WERI-Rb-1 (cell line): ENCODE measurements at regions not wholly inside any gene's neighbourhood (a gene's known extent, or its start where the extent isn't known, plus 50 kb on each side); places are given as distances from the start of the nearest gene placed in this dataset.

Experiments
- DNase-seq: peaks from one replicate; pipeline ENCODE4 v3.0.0-alpha.2; 2020
- H3K27ac ChIP-seq: fragments of 250-450 bp; sonication (Bioruptor Pico); 2 replicates; pipeline ENCODE4 v1.5.1; 2020; ENCODE audit warnings: mild to moderate bottlenecking, moderate library complexity
- H3K27me3 ChIP-seq: fragments of 250-450 bp; sonication (Bioruptor Pico); 2 replicates; pipeline ENCODE4 v1.5.1; 2021; ENCODE audit warnings: mild to moderate bottlenecking, low read depth, moderate library complexity; ENCODE audit not compliant: insufficient read depth, severe bottlenecking
- H3K36me3 ChIP-seq: fragments of 250-450 bp; sonication (Bioruptor Pico); 2 replicates; pipeline ENCODE4 v1.5.1; 2020; ENCODE audit warnings: mild to moderate bottlenecking, moderate library complexity
- H3K4me3 ChIP-seq: 2 replicates; pipeline ENCODE4 v1.5.1; 2011; ENCODE audit warnings: low read depth, mild to moderate bottlenecking, control low read depth, low read length
- H3K9me3 ChIP-seq: fragments of 250-450 bp; sonication (Bioruptor Pico); 2 replicates; pipeline ENCODE4 v1.5.1; 2021; ENCODE audit warnings: mild to moderate bottlenecking, moderate library complexity; ENCODE audit not compliant: severe bottlenecking
- TF ChIP-seq, protein P1 (sequence below): IDR thresholded peaks from 2 replicates; pipeline ENCODE4 v1.5.1; 2011; ENCODE audit warnings: low read depth, mild to moderate bottlenecking, control low read depth, inconsistent platforms, low read length

DNA sequence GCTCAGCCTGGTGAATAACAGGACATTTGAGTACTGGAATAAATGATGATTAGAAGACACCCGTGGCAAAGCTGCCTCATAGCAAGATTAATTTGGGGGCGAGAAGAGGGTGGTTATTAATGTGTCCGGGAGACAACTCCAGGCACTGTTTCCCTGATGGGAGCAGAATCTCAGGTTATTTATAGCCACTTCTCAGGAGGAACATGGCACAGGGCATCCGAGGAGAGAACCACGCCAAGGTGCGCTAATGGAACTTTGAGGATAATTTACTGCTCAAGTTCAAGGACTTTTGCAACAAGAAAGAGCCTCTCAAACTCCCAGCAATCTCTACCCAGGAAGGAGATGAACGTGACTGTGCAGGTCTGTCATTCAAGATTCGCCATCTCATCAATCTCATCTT, 362.5 kb upstream of the ERCC4 start:
- Histone ChIP-seq H3K27me3 (peaks cover 30% of the 10 kb centered on the region), H3K9me3 (no peaks in the 10 kb centered on the region), H3K36me3 (no peaks in the 10 kb centered on the region), H3K27ac (no peak overlapping the region), H3K4me3 (no peak overlapping the region)
- no peak for DNase-seq
- TF ChIP-seq, protein P1, sequence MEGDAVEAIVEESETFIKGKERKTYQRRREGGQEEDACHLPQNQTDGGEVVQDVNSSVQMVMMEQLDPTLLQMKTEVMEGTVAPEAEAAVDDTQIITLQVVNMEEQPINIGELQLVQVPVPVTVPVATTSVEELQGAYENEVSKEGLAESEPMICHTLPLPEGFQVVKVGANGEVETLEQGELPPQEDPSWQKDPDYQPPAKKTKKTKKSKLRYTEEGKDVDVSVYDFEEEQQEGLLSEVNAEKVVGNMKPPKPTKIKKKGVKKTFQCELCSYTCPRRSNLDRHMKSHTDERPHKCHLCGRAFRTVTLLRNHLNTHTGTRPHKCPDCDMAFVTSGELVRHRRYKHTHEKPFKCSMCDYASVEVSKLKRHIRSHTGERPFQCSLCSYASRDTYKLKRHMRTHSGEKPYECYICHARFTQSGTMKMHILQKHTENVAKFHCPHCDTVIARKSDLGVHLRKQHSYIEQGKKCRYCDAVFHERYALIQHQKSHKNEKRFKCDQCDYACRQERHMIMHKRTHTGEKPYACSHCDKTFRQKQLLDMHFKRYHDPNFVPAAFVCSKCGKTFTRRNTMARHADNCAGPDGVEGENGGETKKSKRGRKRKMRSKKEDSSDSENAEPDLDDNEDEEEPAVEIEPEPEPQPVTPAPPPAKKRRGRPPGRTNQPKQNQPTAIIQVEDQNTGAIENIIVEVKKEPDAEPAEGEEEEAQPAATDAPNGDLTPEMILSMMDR, result no peak

DNA sequence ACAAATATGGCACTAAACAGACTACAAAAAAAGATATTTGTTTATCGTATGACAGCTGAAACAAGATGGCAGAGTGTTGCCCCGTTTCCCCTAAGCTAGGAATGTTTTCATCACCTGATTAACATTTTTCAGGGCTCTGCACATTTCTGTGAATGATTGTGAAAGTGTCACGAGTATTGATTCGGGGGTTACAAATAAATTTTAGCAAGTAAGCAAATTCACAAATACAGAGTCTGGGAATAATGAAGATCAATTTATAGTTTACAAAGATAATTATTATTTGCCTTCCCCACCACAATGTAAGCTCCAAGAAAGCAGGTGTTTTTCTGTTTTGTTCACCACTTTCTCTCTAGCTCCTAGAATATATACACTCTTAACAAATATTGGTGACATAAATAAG, 361.2 kb upstream of the ERCC4 start:
- Histone ChIP-seq H3K36me3 (no peaks in the 10 kb centered on the region), H3K27me3 (peaks cover 35% of the 10 kb centered on the region), H3K4me3 (no peak overlapping the region), H3K27ac (no peak overlapping the region), H3K9me3 (no peaks in the 10 kb centered on the region)
- DNase-seq, result no peak
- TF ChIP-seq, protein P1, result no peak

DNA sequence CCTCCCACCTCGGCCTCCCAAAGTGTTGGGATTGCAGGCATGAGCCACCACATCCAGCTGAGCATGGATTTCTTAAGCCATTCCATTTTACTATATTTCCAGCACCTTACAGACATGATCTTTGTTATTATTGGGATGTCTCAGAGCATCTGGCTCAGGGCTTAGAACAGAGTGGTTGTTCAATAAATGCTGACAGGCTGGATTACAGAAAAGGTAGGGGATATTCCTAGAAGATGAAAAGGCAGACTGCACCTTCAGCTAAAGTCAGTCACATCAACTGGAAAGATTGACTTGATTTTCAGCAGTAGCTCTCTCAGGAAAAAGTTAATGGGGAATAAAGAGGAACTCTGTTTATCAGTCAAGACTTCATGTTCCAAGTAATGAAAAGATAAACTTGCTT, 360.3 kb upstream of the ERCC4 start:
- Histone ChIP-seq H3K4me3 (no peak overlapping the region), H3K9me3 (no peaks in the 10 kb centered on the region), H3K36me3 (no peaks in the 10 kb centered on the region), H3K27ac (no peak overlapping the region), H3K27me3 (peaks cover 35% of the 10 kb centered on the region)
- no peak for DNase-seq
- TF ChIP-seq, protein P1, result no peak

DNA sequence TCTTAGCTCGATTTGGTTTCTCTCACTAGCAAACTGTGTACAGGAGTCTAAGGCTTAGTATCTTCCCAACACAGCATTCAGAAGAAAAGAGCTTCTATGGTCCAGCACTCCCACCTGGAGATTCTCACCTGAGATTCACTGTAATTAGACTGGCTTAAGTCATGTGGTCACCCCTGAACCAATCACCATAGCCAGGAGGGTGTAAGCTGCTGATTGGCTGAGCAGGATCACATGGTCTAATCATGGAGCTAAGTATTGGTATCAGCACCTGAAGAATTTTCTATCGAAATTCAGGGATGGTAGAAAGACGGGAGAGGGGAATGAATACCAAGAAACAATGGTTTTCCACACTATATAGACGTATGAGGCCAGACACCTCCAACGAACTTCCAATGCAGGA, 359.8 kb upstream of the ERCC4 start:
- no peak for DNase-seq
- TF ChIP-seq, protein P1, result no peak
- H3K27me3 ChIP-seq, result peaks cover 33% of the 10 kb centered on the region

DNA sequence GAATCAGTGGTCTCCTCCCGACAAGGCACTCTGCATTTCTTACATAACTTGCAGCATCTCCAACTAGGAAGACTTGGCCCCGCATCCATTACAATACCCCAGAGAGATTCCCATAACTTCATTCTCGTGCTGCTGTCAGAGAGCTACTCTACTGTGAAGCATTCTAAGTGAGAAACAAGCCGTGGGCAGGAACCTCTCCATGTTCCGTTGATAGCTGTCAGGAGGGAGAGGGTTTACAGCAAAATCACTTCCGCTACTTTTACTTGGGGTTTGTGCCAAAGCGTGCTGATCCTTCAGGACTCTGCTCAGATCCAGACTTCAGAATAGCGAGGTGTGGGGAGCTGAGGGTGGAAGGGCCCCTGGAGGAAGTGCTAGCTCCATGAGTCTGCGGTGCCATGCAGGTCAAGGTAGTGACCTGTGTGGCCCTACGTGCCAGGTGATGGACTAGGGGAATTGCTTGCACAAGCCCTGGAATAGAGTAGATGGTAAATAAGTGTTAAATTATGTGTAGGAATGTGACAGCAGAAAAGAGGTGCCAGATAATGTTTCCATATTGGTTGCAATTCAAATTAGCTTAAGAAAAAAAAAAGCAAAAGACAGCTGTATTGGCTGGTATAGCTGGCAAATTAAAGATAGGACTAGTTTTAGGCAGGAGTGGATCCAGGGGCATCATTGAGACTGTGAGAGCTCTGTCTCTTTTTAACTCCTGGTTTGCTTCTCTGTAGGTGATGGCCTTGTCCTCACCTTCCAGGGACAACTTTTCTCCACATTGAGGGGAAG, 358.5 kb upstream of the ERCC4 start:
- TF ChIP-seq, protein P1, result no peak
- DNase-seq, result no peak
- H3K9me3 ChIP-seq, result no peaks in the 10 kb centered on the region
- H3K27ac ChIP-seq, result no peak overlapping the region
- H3K4me3 ChIP-seq, result no peak overlapping the region
- H3K27me3 ChIP-seq, result peaks cover 21% of the 10 kb centered on the region
- H3K36me3 ChIP-seq, result no peaks in the 10 kb centered on the region

More for the DNA sequence above, 359.8 kb upstream of the ERCC4 start:
- no peak overlapping the region for H3K4me3 ChIP-seq
- H3K36me3 ChIP-seq, result no peaks in the 10 kb centered on the region
- no peaks in the 10 kb centered on the region for H3K9me3 ChIP-seq
- H3K27ac ChIP-seq, result no peak overlapping the region

DNA sequence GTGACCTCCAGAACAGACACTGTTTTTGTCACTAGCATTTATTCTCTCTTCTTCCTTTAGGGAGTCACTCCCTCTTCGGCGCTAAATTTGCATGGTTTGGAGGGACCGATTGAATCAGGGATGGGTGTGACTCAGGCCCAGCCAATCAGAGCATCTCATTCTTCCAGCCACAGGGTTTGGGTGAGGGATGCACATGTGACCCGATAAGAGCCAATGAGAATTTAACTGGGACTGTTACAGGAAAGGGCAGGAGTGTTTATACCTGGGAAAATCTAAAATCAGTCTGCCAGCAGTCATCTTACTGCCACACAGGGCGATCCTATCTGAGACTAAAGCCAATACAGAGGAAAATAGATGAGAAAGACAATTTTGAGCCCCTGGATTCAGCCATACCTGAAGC, 351.2 kb upstream of the ERCC4 start:
- Histone ChIP-seq H3K4me3 (no peak overlapping the region), H3K36me3 (no peaks in the 10 kb centered on the region), H3K9me3 (no peaks in the 10 kb centered on the region), H3K27me3 (peaks cover 27% of the 10 kb centered on the region), H3K27ac (no peak overlapping the region)
- TF ChIP-seq, protein P1, result no peak
- DNase-seq, result no peak
